ENCODE measurements at regions not wholly inside any gene's neighbourhood (a gene's known extent, or its start where the extent isn't known, plus 50 kb on each side); places are given as distances from the start of the nearest gene placed in this dataset.

DNA sequence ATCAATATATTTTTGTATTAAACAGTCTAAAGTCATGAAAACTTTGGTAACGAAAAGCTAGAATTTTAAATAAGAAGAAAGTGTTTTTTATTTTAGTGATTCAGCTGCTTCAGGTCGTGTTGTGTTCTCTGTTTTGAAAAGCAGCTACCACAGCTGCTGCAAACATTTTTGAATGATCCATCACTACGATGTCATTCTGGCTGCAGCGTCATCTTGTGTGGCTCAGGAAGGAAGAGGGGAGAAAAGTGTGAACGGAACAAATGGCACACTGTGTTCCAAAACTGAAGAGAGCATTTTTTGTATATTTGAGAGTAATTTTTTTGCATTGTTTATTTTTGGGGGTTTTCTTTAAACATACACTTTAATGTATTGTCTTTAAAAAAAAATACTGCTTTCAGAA, 323.0 kb upstream of the ADGRL2 start:
- no peak for DNase-seq (ENCODE audit: extremely low spot score)
- no peak for TF ChIP-seq POLR2AphosphoS5 (IDR thresholded peaks at IDR 0.05)
- no peak for TF ChIP-seq EP300 (IDR thresholded peaks at IDR 0.05)
- TF ChIP-seq, protein P1, sequence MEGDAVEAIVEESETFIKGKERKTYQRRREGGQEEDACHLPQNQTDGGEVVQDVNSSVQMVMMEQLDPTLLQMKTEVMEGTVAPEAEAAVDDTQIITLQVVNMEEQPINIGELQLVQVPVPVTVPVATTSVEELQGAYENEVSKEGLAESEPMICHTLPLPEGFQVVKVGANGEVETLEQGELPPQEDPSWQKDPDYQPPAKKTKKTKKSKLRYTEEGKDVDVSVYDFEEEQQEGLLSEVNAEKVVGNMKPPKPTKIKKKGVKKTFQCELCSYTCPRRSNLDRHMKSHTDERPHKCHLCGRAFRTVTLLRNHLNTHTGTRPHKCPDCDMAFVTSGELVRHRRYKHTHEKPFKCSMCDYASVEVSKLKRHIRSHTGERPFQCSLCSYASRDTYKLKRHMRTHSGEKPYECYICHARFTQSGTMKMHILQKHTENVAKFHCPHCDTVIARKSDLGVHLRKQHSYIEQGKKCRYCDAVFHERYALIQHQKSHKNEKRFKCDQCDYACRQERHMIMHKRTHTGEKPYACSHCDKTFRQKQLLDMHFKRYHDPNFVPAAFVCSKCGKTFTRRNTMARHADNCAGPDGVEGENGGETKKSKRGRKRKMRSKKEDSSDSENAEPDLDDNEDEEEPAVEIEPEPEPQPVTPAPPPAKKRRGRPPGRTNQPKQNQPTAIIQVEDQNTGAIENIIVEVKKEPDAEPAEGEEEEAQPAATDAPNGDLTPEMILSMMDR (IDR thresholded peaks at IDR 0.05) = no peak
- no peak for TF ChIP-seq POLR2A (IDR thresholded peaks at IDR 0.05; ENCODE audit: low read depth)
- Histone ChIP-seq H3K4me1 (peaks cover 6 to 24% (median 19%) of the 10 kb centered on the region in 4 donors), H3K27ac (replicated peaks in 1 of 4) (peak overlapping the region; percentile 34 to 63 (median 52)), H3K36me3 (no peaks in the 10 kb centered on the region), H3K4me3 (peak overlapping the region; percentile 33 to 49 (median 39)), H3K27me3 (no peaks in the 10 kb centered on the region), H3K9me3 (no peaks in the 10 kb centered on the region)
- intact Hi-C loops (cut with DNase I) = no loop called here
- WGBS = 11% methylated on average over 5 of the region's 5 CpGs

DNA sequence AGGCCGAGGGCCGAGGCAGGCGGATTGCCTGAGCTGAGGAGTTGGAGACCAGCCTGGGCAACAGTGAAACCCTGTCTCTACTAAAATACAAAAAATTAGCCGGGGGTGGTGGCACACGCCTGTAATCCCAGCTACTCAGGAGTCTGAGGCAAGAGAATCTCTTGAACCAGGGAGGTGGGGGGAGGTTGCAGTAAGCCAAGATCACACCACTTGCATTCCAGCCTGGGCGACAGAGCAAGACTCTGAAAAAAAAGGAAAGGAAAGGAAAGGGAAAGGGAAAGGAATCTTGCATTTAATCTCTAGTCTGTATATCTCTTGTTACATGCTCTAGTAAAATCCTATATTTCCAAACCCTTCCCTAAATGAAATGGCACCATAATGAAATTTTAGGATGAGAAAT, 328.3 kb upstream of the ADGRL2 start:
- Histone ChIP-seq H3K4me3 (no peak overlapping the region), H3K27ac (replicated peaks in 1 of 4) (no peak overlapping the region), H3K27me3 (no peaks in the 10 kb centered on the region), H3K36me3 (no peaks in the 10 kb centered on the region), H3K4me1 (peaks cover 0 to 3% (median 2%) of the 10 kb centered on the region in 4 donors), H3K9me3 (no peaks in the 10 kb centered on the region)
- TF ChIP-seq POLR2A (IDR thresholded peaks at IDR 0.05; ENCODE audit: low read depth) (no peak), POLR2AphosphoS5 (IDR thresholded peaks at IDR 0.05) (no peak), EP300 (IDR thresholded peaks at IDR 0.05) (no peak)
- TF ChIP-seq, protein P1 (IDR thresholded peaks at IDR 0.05) = no peak
- intact Hi-C loops (cut with DNase I) = no loop called here
- WGBS = 100% methylated on average over 6 of the region's 6 CpGs
- DNase-seq (ENCODE audit: extremely low spot score) = no peak

DNA sequence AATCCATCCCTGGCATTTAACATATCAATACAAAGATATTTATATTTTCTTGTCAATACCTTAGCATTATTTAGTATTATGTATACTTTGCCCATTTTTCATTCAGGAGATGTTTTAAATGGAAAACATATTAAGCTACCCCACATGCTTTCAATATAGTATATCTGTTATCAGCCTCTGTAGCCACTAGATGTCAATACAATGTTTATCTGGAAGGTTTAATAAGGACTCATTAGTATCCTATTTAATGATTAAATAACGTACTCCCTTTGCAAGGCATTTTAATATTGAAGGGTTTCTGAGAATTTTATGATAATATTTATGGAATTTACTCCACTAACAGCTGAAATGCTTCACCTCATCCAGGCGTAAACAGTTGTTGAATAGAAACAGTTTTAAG, 329.5 kb upstream of the ADGRL2 start:
- Histone ChIP-seq H3K27ac (replicated peaks in 1 of 4) (no peak overlapping the region), H3K36me3 (no peaks in the 10 kb centered on the region), H3K27me3 (no peaks in the 10 kb centered on the region), H3K4me1 (no peaks in the 10 kb centered on the region), H3K4me3 (no peak overlapping the region), H3K9me3 (no peaks in the 10 kb centered on the region)
- TF ChIP-seq POLR2A (IDR thresholded peaks at IDR 0.05; ENCODE audit: low read depth) = no peak
- TF ChIP-seq EP300 (IDR thresholded peaks at IDR 0.05) = no peak
- TF ChIP-seq, protein P1 (IDR thresholded peaks at IDR 0.05) = no peak
- no peak for TF ChIP-seq POLR2AphosphoS5 (IDR thresholded peaks at IDR 0.05)
- DNase-seq (ENCODE audit: extremely low spot score) = no peak
- intact Hi-C loops (cut with DNase I) = no loop called here
- 80% methylated on average over 2 of the region's 2 CpGs for WGBS

DNA sequence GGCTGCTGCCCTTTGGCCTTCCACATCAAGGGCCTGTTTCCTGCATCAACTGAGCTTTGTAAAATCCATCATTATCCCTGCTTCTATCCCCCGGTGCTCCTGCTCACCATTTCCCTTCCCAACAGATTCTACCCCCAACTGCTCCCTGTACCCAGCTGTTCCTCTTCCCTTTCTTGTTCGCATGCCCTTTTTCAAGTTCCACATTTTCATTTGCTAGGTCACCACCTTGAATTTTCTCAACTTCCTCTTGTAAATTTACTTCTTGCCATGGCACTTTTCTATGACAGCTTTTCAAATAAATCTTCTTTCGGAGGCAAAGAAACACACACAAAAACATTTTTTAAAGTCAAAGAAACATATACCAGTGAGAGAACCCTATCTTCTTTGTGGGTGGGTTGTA, 330.5 kb upstream of the ADGRL2 start:
- no peak overlapping the region for H3K27ac ChIP-seq (replicated peaks in 1 of 4)
- no peak overlapping the region for H3K4me3 ChIP-seq
- WGBS = 72% methylated on average over 3 of the region's 3 CpGs
- H3K36me3 ChIP-seq = no peaks in the 10 kb centered on the region
- intact Hi-C loops (cut with DNase I) = no loop called here
- no peaks in the 10 kb centered on the region for H3K4me1 ChIP-seq
- no peak for TF ChIP-seq EP300 (IDR thresholded peaks at IDR 0.05)
- TF ChIP-seq, protein P1 (IDR thresholded peaks at IDR 0.05) = no peak
- no peak for DNase-seq (ENCODE audit: extremely low spot score)
- H3K27me3 ChIP-seq = no peaks in the 10 kb centered on the region
- H3K9me3 ChIP-seq = no peaks in the 10 kb centered on the region

DNA sequence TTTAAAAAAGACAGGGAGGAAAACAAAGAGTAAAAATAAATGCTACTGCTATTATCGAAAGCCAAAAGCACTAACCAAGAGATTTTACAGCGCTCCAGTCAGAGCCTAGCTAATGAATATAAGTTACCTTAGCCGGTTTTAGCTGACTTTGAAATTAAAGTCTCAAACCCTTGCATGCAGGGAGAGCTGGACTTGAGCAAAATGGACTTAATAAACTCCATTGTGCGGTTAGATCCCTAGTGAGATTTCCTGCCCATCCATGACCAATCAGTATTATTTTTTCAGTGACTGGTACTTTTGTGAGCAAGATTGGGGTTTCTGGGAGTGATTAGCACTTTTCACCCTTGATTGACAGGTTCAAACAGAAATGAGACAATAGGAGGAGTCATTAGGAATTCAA, 333.4 kb upstream of the ADGRL2 start:
- TF ChIP-seq POLR2A (IDR thresholded peaks at IDR 0.05; ENCODE audit: low read depth) (no peak), EP300 (IDR thresholded peaks at IDR 0.05) (no peak), POLR2AphosphoS5 (IDR thresholded peaks at IDR 0.05) (no peak)
- TF ChIP-seq, protein P1 (IDR thresholded peaks at IDR 0.05) = no peak
- WGBS = 98% methylated on average over 4 of the region's 4 CpGs

More for the DNA sequence above, 333.4 kb upstream of the ADGRL2 start:
- intact Hi-C loops (cut with DNase I) = no loop called here
- H3K36me3 ChIP-seq = no peaks in the 10 kb centered on the region
- no peak overlapping the region for H3K27ac ChIP-seq (replicated peaks in 1 of 4)
- H3K4me3 ChIP-seq = no peak overlapping the region
- no peaks in the 10 kb centered on the region for H3K4me1 ChIP-seq
- no peaks in the 10 kb centered on the region for H3K9me3 ChIP-seq
- no peaks in the 10 kb centered on the region for H3K27me3 ChIP-seq
- DNase-seq (ENCODE audit: extremely low spot score) = no peak
